KOPT-K1 (cell line): ENCODE measurements at regions not wholly inside any gene's neighbourhood (a gene's known extent, or its start where the extent isn't known, plus 50 kb on each side); places are given as distances from the start of the nearest gene placed in this dataset.
"Not testable (repeated sequence)": the region's sequence is repeated elsewhere in the genome, so short reads cannot be mapped to it uniquely, and the experiment has no call there.

Source experiments
- H3K27ac ChIP-seq: fragments of 200-600 bp; sonication (generic); 2 replicates; pipeline ENCODE4 v1.5.1; 2016; ENCODE audit warnings: antibody characterized with exemption, mild to moderate bottlenecking, low read depth, low read length; ENCODE audit not compliant: poor library complexity, severe bottlenecking
- H3K36me3 ChIP-seq: fragments of 200-600 bp; sonication (generic); 2 replicates; pipeline ENCODE4 v1.5.1; 2017; ENCODE audit warnings: antibody characterized with exemption, mild to moderate bottlenecking, low read length, moderate library complexity; ENCODE audit not compliant: insufficient read depth
- H3K9me3 ChIP-seq: fragments of 200-600 bp; sonication (generic); 2 replicates; pipeline ENCODE4 v1.5.1; 2017; ENCODE audit warnings: antibody characterized with exemption, low read length, mild to moderate bottlenecking; ENCODE audit not compliant: insufficient read depth, poor library complexity, severe bottlenecking

DNA sequence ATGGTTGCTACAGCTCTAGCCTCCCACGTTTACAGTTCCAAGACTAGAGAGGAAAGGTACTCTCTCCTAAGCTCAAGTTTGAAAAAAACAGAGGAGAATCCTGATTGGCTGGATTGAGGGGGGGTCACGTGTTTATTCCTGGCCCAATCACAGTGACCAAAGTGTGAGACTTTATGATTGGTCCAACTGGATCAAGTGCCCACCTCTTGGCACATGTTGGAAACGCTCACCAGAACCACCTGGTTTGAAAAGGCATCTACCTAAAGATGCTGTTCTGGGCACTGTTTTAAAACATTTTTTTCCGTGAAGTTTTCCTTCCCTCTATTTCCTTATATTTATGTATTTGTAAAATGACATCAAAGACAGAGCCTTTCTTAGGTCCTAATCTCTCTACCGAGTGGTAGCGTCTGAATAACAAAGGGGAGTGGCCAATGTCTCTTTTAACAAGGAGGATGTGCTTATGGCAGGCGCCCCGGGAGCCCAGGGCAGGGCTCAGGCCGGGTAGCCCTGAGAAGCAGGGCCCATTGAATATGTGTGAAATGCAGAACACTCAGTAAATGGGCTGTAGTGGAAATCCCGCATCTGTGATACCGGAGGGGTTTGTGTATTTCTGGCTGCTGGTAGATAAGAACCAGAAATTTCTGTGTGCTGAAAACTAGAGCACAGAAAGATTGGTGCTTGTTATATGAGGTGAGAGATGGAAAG lies 146.2 kb downstream of the ATP23 start:
- no peak overlapping the region for H3K27ac ChIP-seq
- H3K36me3 ChIP-seq: no peaks in the 10 kb centered on the region
- no peaks in the 10 kb centered on the region for H3K9me3 ChIP-seq

DNA sequence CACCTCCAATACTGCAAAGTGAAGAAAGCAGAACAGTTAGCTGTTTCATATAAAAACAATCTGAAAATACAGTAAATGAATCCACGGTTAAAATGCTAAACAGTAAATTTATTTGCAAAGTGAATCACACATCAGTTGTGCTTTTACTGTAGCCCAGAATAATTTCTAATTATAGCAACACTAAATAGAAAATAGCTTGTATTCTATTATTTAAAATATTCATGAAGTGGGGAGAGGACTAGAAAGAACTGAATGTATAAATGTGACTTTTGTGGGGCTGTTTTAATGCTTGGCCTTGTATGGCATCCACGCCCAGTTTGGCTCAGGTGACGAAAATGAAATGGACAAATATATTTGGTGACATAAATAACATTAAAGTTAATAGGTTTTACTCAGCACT lies 148.2 kb downstream of the ATP23 start:
- Histone ChIP-seq H3K9me3 (no peaks in the 10 kb centered on the region), H3K27ac (no peak overlapping the region), H3K36me3 (no peaks in the 10 kb centered on the region)

DNA sequence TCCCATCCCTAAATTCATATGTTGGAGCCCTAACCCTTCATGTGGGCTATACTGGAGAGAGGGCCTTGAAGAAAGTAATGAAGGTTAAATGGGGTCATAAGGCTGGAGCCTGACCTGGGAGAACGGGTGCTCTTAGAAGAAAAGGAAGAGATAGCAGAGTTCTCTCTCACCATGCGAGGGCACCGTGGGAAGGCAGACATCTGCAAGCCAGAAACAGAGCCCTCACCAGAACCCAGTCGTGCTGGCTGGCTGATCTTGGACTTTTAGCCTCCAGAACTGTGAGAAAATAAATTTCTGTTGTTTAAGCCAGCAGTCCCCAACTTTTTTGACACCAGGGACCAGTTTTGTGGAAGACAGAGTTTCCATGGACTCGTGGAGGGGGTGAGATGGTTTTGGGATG lies 149.3 kb downstream of the ATP23 start:
- no peaks in the 10 kb centered on the region for H3K9me3 ChIP-seq
- no peaks in the 10 kb centered on the region for H3K36me3 ChIP-seq
- H3K27ac ChIP-seq: no peak overlapping the region

DNA sequence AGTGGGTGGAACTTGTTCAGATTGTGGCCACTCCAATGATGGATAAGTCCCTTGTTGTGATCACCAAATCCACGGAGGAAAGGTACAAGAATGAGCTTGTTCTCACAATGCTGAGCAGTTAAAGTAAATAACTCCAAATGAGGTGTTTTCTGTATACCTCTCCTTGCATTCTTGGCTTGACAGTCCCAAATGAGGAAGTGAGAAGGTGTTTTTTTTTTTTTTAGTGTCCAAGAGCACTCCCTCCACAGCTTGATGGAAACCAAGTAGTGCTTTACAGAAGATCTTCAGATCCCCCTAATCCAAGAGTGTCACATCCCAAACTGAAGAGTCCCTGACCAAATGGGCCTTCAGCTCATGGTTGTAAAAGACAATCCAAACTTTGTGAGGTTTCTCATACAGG lies 153.6 kb downstream of the ATP23 start:
- Histone ChIP-seq H3K9me3 (no peaks in the 10 kb centered on the region), H3K36me3 (no peaks in the 10 kb centered on the region)

DNA sequence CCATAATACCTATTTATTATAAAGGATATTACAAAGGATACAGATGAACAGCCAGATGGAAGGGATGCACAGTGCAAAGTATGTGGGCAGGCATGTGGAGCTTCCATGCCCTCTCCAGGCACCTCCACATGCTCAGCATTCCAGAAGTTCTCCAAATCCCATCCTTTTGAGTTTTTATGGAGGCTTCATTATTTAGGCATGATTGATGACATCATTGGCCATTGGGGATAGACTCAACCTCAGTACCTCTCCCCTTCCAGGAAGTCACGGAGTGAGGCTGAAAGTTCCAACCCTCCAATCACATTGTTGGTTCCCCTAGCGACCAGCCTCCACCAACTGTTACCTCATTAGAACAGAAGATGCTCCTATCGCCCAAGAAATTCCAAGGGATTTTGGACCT lies 156.4 kb downstream of the ATP23 start:
- Histone ChIP-seq H3K9me3 (no peaks in the 10 kb centered on the region), H3K36me3 (no peaks in the 10 kb centered on the region), H3K27ac (no peak overlapping the region)

More for the DNA sequence above, 153.6 kb downstream of the ATP23 start:
- H3K27ac ChIP-seq: no peak overlapping the region

DNA sequence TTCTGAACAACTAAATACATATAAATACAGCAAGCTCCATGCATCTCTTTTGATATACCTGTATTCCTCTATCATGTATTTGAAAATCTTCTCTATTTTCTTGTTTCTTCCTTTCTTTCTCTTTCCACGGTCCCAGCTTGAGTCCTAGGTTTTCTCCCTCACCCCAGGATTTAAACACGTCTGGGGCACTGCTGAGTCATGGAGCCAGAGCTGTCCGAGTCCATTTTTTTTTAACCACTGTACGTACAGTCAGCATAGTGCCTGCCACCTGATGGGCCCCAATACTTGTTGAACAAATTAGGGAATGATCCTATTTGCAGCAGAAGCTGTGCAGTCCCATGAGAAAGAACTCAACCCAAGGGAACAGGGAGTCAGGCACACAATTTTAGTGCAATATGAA lies 158.1 kb downstream of the ATP23 start:
- H3K27ac ChIP-seq: no peak overlapping the region
- H3K9me3 ChIP-seq: no peaks in the 10 kb centered on the region
- no peaks in the 10 kb centered on the region for H3K36me3 ChIP-seq

DNA sequence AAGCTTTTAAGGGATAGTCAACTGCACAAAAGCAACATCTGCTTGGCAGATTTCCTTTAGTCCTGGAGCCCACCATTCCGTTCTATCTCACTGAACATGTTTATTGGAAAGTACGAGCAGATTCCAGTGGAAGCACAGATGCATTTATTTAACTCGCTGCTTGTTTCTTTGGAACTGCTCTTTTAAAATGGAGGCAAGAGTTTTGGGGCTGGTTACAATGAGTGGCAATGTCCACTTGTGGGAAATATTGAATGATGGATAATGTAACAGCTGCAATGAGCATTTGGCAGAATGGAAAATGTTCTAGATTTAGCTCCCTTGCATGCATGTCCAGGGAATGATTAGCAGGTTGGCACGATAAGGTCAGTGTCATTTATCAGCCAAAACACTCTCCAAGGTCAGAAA lies 163.0 kb downstream of the ATP23 start:
- H3K9me3 ChIP-seq: no peaks in the 10 kb centered on the region
- no peaks in the 10 kb centered on the region for H3K36me3 ChIP-seq
- H3K27ac ChIP-seq: no peak overlapping the region

DNA sequence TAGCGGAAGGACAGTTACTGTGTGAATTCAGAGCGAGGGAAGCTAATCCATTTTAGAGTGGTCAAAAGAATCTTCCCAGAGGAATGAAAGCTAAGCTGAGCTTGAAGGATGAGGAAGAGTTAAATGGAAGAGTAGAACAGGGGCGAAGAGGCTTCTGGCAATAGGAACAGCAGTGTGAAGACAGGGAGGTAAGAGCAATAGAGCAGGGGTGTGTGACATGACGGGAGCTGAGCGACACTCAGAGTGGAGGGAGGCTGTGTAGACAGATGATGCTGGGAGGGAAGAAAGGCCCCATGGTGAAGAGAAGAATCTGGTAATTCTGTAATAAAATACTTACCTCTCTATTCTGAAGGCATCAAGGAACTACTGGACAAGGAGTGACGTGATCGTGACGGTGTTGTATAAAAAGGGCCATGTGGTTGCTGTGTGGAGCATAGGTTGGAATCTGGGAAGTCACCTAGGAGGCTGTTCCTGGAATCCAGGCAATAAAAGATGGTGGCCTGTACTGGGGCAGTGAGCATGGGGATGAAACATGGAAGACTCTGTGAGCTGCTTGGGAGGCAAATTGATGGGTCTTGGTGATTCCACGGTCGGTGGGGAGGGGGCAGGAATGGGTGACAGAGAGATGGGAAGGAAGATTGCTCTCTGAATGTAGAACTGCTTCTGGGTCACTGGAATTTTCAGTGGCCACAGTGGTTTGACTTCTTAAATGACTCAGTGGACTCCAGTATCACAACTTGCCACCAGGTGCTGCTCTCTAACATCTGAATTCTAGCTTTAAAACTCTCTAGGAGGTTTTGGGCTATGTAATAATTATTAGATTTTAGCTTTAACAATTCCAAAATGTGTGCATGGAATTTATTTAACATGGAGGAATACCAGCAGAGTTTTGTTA lies 164.1 kb downstream of the ATP23 start:
- no peaks in the 10 kb centered on the region for H3K9me3 ChIP-seq
- no peak overlapping the region for H3K27ac ChIP-seq
- no peaks in the 10 kb centered on the region for H3K36me3 ChIP-seq

DNA sequence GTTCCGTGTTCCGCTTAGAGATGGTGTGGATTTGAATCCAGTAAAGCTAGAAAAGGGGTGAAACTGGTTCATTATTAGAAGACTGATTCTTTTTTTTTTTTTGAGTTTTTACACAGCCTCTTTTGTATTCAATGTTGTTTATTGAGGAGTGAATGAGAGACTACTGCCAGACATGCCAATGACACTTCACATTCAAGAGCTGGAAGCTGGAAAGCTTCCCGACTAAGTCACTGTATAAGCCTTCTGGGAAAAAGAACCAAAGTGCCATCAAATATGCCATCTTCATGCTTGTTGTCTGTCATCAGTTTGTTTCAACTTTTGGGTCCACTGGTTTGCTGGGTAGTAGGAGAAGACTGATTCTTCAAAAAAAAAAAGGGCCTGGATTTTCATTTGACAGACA lies 164.8 kb downstream of the ATP23 start:
- Histone ChIP-seq H3K36me3 (no peaks in the 10 kb centered on the region), H3K9me3 (no peaks in the 10 kb centered on the region)

DNA sequence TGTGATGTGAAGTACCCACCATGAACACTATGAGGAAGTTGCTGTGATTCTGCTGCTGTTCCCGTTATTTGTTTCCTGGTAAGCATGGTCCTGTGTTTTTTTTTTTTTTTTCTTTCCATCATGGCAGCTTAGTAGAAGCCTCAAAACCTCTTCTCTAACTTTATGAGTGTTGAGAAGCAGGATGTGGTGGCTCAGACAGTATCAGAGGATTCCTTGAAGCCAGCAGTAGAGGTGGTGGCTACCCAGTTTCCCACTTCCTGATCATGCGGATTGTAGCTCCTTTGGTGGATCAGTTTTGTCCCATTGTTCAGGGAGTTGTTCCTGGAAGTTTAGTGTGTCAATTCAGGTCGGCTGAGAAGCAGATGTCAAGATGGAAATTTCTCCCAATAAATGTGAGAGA lies 175.8 kb downstream of the ATP23 start:
- no peaks in the 10 kb centered on the region for H3K9me3 ChIP-seq
- no peak overlapping the region for H3K27ac ChIP-seq
- H3K36me3 ChIP-seq: no peaks in the 10 kb centered on the region

More for the DNA sequence above, 164.8 kb downstream of the ATP23 start:
- H3K27ac ChIP-seq: no peak overlapping the region

DNA sequence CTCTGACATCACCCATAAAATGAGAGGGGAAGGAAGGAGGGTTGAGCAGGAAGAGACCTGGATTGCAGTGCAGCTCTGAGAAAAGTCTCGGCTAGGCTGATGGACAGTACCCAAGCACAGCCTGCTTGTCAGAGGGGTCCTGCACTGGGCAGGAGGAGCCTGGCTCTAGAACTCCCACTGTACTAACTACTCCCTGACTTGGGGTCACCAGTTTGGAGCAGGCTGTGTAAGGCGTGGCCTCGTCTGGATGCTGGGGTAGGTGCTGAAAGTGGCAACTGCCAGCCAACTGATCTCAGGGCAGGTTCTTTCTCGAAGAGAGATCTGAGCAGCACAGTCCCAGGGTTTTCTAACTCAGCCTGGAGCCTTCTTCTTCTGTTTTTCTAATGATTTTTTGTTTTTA lies 176.3 kb downstream of the ATP23 start:
- Histone ChIP-seq H3K9me3 (no peaks in the 10 kb centered on the region), H3K36me3 (no peaks in the 10 kb centered on the region), H3K27ac (no peak overlapping the region)

DNA sequence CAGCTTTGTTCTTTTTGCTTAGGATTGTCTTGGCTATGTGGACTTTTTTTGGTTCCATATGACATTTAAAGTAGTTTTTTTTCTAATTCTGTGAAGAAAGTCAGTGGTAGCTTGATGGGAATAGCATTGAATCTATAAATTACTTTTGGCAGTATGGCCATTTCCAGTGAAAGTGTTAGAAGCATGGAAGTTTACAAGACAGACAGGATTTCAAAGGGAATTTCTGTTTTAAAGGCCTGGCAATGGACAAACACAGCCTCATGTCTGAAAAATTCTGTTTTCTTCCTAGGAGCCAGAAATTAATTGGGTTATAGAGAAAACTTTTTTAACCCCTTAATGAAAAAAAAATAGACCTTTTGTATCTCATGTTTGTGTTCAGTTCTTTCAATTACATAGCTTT lies 184.4 kb downstream of the ATP23 start:
- H3K9me3 ChIP-seq, H3K27ac ChIP-seq, H3K36me3 ChIP-seq: not testable (repeated sequence)

DNA sequence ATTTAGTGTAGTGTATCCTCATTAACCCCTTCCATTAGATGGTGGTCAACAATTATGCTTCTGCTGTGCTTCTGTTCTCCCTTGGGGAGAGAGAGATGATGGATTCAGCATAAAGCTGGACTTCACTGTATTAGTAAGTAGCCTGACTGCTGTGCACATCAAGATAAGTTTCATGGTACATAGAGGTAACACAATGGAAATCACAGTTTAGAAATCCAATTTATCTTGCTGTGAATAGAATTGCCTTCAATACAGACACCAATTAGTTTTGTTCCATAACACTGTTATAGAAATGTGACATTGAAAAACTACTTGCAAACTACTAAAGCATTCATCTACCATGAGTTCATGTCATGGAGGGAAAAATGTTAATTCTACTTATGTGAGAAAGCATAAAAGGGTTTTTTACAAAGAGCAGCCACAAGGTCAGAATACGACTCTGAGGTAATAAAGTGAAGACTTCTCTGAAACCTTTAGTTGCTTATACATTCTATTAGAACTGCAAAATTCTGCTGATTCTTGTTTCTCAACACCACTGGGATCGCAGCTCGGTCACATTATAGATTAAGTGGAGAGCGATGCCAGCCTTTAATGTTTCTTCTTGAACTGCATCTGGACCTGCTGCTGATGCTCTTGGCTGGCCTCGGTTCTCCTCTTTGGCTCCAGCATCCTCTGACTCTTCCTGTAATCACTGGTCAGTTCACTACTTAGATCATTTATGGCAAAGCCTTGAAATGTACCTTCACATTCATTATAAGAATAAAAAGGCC lies 190.8 kb downstream of the ATP23 start:
- Histone ChIP-seq H3K27ac (no peak overlapping the region), H3K9me3 (no peaks in the 10 kb centered on the region), H3K36me3 (no peaks in the 10 kb centered on the region)

DNA sequence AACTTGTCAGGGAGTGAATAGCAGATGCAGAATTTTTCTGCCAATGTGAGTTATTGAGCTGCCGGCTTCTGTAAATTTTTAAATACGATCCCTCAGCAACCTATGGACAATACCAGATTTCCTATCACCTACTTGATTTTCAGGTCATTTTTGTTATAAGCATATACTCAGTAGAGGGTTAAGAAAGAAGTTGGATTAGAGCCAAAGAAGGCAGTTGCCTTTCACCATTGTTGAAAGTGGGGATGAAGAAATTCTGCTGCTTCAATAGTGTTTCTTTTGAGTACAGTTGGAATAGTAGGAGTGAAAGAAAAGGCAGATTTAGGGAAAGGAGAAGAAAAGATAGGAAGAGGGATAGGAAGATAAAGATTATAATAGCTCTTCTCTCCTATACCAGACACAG lies 197.1 kb downstream of the ATP23 start:
- H3K27ac ChIP-seq: no peak overlapping the region
- H3K9me3 ChIP-seq: no peaks in the 10 kb centered on the region
- H3K36me3 ChIP-seq: no peaks in the 10 kb centered on the region

DNA sequence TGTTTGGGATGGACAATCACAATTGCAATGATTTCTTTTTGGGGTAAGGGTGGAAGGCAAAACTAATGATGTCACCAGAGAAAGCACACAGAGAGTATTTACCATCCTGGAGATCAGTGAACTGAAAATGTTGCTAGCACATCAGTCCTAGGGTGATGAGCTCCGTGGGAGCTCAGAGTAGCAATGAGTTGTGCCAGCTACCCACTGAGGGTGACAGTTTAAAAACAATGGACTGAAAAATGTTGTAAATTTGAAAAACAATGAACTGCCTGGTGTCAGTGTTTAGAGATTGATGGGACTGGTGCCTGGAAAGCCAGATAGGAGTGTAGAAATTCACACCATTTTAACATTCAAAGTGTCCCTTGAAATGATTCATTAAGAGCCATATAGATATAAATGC lies 198.5 kb downstream of the ATP23 start:
- no peak overlapping the region for H3K27ac ChIP-seq
- H3K9me3 ChIP-seq: no peaks in the 10 kb centered on the region
- H3K36me3 ChIP-seq: no peaks in the 10 kb centered on the region
